Mesothelial cell of epicardium (in vitro differentiated cells): ENCODE measurements at regions not wholly inside any gene's neighbourhood (a gene's known extent, or its start where the extent isn't known, plus 50 kb on each side); places are given as distances from the start of the nearest gene placed in this dataset.

Source experiments
- DNase-seq, 2 experiments: peaks; one replicate each; pipeline ENCODE4 v3.0.0; 2021; ENCODE audit warnings: low spot score in 2 of 2; ENCODE audit not compliant: unreplicated experiment in 2 of 2
- H3K27ac Mint-ChIP-seq: 2 replicates; pipeline ENCODE4 v1.8.0; 2021; ENCODE audit warnings: mixed read lengths
- H3K27me3 Mint-ChIP-seq: 2 replicates; pipeline ENCODE4 v1.8.0; 2021; ENCODE audit warnings: low read depth, mixed read lengths
- H3K36me3 Mint-ChIP-seq: 2 replicates; pipeline ENCODE4 v1.8.0; 2021; ENCODE audit warnings: mixed read lengths
- H3K4me1 Mint-ChIP-seq: 2 replicates; pipeline ENCODE4 v1.8.0; 2021; ENCODE audit warnings: mixed read lengths
- H3K4me3 Mint-ChIP-seq: 2 replicates; pipeline ENCODE4 v1.8.0; 2021; ENCODE audit warnings: mild to moderate bottlenecking, moderate library complexity, mixed read lengths
- H3K9me3 Mint-ChIP-seq: 2 replicates; pipeline ENCODE4 v1.8.0; 2021; ENCODE audit warnings: mixed read lengths
- TF ChIP-seq, protein P1 (sequence below): fragments of 200-600 bp; sonication (generic); IDR thresholded peaks from one replicate; pipeline ENCODE4 v1.5.0; 2021; ENCODE audit warnings: antibody characterized with exemption; ENCODE audit not compliant: unreplicated experiment

DNA sequence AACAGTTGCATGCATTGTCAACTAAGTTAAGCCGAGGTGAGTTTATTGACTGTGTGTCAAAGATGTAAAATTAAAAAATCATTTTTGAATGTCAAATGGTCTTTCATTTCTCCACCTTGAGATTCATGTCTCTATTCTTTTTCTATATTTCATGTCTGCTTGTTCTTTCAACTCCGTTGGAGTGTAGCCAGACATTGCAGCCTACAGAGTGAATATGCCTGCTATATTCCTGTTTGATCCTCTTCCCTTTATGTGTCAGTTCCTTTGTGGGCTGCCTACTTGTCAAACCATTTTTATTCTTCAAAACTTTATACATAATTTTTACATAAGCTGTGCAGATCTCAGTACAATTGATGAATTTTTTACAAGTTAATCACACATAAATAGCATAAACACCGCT is 1325.8 kb upstream of the PRMT6 start:
- DNase-seq: no peak
- TF ChIP-seq, protein P1, sequence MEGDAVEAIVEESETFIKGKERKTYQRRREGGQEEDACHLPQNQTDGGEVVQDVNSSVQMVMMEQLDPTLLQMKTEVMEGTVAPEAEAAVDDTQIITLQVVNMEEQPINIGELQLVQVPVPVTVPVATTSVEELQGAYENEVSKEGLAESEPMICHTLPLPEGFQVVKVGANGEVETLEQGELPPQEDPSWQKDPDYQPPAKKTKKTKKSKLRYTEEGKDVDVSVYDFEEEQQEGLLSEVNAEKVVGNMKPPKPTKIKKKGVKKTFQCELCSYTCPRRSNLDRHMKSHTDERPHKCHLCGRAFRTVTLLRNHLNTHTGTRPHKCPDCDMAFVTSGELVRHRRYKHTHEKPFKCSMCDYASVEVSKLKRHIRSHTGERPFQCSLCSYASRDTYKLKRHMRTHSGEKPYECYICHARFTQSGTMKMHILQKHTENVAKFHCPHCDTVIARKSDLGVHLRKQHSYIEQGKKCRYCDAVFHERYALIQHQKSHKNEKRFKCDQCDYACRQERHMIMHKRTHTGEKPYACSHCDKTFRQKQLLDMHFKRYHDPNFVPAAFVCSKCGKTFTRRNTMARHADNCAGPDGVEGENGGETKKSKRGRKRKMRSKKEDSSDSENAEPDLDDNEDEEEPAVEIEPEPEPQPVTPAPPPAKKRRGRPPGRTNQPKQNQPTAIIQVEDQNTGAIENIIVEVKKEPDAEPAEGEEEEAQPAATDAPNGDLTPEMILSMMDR: no peak
- H3K36me3 Mint-ChIP-seq: no peaks in the 10 kb centered on the region
- H3K9me3 Mint-ChIP-seq: no peaks in the 10 kb centered on the region
- H3K4me3 Mint-ChIP-seq: no peak overlapping the region
- H3K27ac Mint-ChIP-seq: no peak overlapping the region
- H3K4me1 Mint-ChIP-seq: no peaks in the 10 kb centered on the region
- peaks cover 3% of the 10 kb centered on the region for H3K27me3 Mint-ChIP-seq

DNA sequence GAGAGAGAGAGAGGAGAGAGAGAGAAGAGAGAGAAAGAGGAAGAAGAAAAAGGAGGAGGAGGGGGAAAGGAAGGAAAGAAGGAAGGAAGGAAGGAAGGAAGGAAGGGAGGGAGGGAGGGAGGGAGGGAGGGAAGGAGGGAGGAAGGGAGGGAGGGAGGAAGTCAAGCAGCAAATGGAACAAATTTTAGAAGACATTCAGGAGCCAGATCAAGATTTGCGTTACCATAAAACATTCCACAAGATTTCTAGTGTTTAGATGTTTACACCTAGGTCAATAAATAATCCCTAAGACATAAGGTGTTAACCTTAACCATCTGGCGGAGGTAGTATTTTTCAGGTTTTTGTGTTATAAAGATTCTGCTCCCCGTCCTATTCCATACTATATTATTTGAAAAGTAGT is 1320.1 kb upstream of the PRMT6 start:
- no peaks in the 10 kb centered on the region for H3K36me3 Mint-ChIP-seq
- no peaks in the 10 kb centered on the region for H3K27me3 Mint-ChIP-seq
- no peak overlapping the region for H3K4me3 Mint-ChIP-seq
- H3K9me3 Mint-ChIP-seq: peaks cover 12% of the 10 kb centered on the region
- no peak for DNase-seq
- no peak overlapping the region for H3K27ac Mint-ChIP-seq
- H3K4me1 Mint-ChIP-seq: no peaks in the 10 kb centered on the region
- TF ChIP-seq, protein P1: no peak

- Mint-ChIP-seq H3K4me1 (peaks cover 1% of the 10 kb centered on the region), H3K36me3 (no peaks in the 10 kb centered on the region), H3K9me3 (peaks cover 19% of the 10 kb centered on the region), H3K27me3 (peaks cover 13% of the 10 kb centered on the region), H3K4me3 (no peak overlapping the region), H3K27ac (no peak overlapping the region)
- TF ChIP-seq, protein P1: no peak
- DNase-seq: no peak
Observed at GRCh38 chr1:105779727-105780126, 1276.7 kb upstream of the PRMT6 start.

DNA sequence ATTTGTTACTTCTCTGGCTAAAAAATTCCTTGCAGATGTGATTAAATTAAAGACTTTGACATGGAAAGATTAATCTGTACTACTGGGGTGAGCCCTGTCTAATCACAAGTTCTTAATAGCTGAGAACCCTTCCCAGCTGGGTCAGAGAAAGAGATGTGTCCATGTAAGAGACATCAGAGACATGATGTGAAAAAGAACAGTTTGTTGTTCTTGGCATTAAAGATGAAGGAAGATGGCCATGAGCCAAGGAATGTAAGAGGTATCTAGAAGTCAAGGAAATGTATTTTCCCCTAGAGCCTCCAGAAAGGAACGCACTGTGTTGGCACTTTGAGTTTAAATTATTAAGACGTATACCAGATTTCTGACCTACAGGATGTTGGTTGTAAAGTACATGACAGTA is 1271.5 kb upstream of the PRMT6 start:
- TF ChIP-seq, protein P1: no peak
- Mint-ChIP-seq H3K27me3 (peaks cover 7% of the 10 kb centered on the region), H3K9me3 (peaks cover 6% of the 10 kb centered on the region), H3K36me3 (no peaks in the 10 kb centered on the region), H3K4me3 (no peak overlapping the region), H3K4me1 (peaks cover 5% of the 10 kb centered on the region), H3K27ac (no peak overlapping the region)
- no peak for DNase-seq

DNA sequence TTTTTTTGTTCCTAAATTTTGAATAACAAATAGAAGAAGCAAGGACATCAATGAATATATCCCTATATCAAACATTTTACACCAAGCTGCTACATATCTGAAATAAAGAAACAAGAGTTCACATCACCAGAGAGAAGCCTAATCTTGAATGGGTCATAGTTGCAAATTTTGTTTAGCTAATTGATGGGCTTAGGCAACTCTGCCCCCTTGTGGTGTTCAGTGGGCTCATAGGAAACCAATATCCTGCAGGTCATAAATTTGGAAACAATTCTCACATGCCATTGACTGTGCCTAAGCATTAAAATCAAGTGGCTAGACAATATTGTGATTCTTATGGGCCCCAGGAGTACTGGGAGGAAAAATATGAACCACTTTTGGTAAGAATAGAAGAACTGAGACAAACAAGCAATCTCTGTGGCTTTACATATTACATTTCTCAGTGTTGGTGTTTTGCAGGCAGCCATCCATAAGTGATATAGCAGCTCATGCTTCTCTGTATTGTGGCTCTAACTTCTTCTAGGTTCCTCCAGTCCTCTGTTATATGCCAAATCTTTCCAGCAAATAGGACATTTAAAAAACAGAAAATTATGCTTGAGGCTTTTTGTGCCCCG is 1262.8 kb upstream of the PRMT6 start:
- Mint-ChIP-seq H3K27me3 (peaks cover 15% of the 10 kb centered on the region), H3K36me3 (no peaks in the 10 kb centered on the region), H3K9me3 (no peaks in the 10 kb centered on the region), H3K27ac (no peak overlapping the region), H3K4me1 (no peaks in the 10 kb centered on the region), H3K4me3 (no peak overlapping the region)
- TF ChIP-seq, protein P1: peak; percentile 65
- DNase-seq: peak in 1 of 2 experiments; percentile 56

DNA sequence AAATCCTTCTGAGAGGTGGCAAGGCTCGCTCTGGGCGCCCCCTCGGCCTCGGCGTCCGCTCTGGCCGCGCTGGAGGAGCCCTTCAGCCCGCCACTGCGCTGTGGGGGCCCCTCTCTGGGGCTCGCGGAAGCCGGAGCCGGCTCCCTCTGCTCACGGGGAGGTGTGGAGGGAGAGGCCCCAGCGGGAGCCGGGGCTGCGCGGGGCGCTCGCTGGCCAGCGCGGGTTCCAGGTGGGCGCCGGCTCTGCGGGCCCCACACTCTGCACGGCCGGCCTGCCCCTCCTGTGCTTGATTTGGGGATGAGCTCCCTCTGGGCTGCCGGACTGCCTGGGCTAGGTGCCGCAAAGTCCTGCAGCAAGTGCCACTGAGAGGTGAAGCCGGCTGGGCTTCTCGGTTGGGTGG is 1260.7 kb upstream of the PRMT6 start:
- Mint-ChIP-seq H3K4me3 (no peak overlapping the region), H3K27me3 (peaks cover 13% of the 10 kb centered on the region), H3K4me1 (no peaks in the 10 kb centered on the region), H3K27ac (no peak overlapping the region), H3K9me3 (no peaks in the 10 kb centered on the region), H3K36me3 (no peaks in the 10 kb centered on the region)
- no peak for DNase-seq
- TF ChIP-seq, protein P1: no peak
